Liver (tissue), 7 donors: ENCODE measurements at regions not wholly inside any gene's neighbourhood (a gene's known extent, or its start where the extent isn't known, plus 50 kb on each side); places are given as distances from the start of the nearest gene placed in this dataset.

ENCODE experiments used
- DNase-seq: peaks from one replicate; pipeline ENCODE4 v3.0.0-alpha.2; 2017; ENCODE audit warnings: low spot score
- H3K27ac ChIP-seq, 2 donors: one replicate each; pipeline ENCODE4 v1.7.0; 2013; ENCODE audit warnings: inconsistent platforms in 2 of 2, low read length in 2 of 2, control low read depth in 1 of 2, low read depth in 1 of 2, mild to moderate bottlenecking in 1 of 2
- H3K27me3 ChIP-seq, 4 donors: one replicate each; pipeline versions ENCODE4 v1.6.1 to v1.7.0; 2013; ENCODE audit warnings: low read length in 3 of 4, inconsistent platforms in 1 of 4, mild to moderate bottlenecking in 1 of 4, moderate library complexity in 1 of 4; ENCODE audit not compliant: control insufficient read depth in 4 of 4, insufficient read depth in 4 of 4
- H3K36me3 ChIP-seq, 4 donors: one replicate each; pipeline versions ENCODE4 v1.6.1 to v1.7.0; 2013; ENCODE audit warnings: low read length in 3 of 4, mild to moderate bottlenecking in 3 of 4, low read depth in 1 of 4, moderate library complexity in 1 of 4; ENCODE audit not compliant: control insufficient read depth in 4 of 4, insufficient read depth in 3 of 4
- H3K4me1 ChIP-seq, 4 donors: one replicate each; pipeline versions ENCODE4 v1.6.1 to v1.7.0; 2013; ENCODE audit warnings: low read length in 3 of 4, mild to moderate bottlenecking in 3 of 4, moderate library complexity in 1 of 4; ENCODE audit not compliant: control insufficient read depth in 4 of 4, insufficient read depth in 4 of 4
- H3K4me3 ChIP-seq, 3 donors: one replicate each; pipeline versions ENCODE4 v1.6.1 to v1.7.0; 2013; ENCODE audit warnings: low read length in 3 of 3, control low read depth in 1 of 3, low read depth in 1 of 3, mild to moderate bottlenecking in 1 of 3
- H3K9ac ChIP-seq, 2 donors: one replicate each; pipeline ENCODE4 v1.7.0; 2013; ENCODE audit warnings: low read length in 2 of 2, mild to moderate bottlenecking in 2 of 2, moderate library complexity in 2 of 2, control low read depth in 1 of 2, low read depth in 1 of 2
- H3K9me3 ChIP-seq, 4 donors: one replicate each; pipeline versions ENCODE4 v1.6.1 to v1.7.0; 2013; ENCODE audit warnings: low read length in 3 of 4; ENCODE audit not compliant: control insufficient read depth in 4 of 4
- ATF3 ChIP-seq: IDR thresholded peaks from 2 replicates; pipeline ENCODE4 v1.6.1; 2016; ENCODE audit warnings: antibody characterized with exemption
- EGR1 ChIP-seq, 2 donors: IDR thresholded peaks; 2 replicates each; pipeline ENCODE4 v1.6.1; 2016 to 2018; ENCODE audit warnings: antibody characterized with exemption in 2 of 2, low read depth in 2 of 2
- GABPA ChIP-seq, 2 donors: IDR thresholded peaks in 1 of 2; conservative IDR thresholded peaks in 1 of 2; 2 replicates each; pipeline ENCODE4 v1.6.1; 2016; ENCODE audit warnings: antibody characterized with exemption in 2 of 2, mild to moderate bottlenecking in 1 of 2, moderate library complexity in 1 of 2
- JUND ChIP-seq, 2 donors: IDR thresholded peaks; 2 replicates each; pipeline ENCODE4 v1.6.1; 2016; ENCODE audit warnings: antibody characterized with exemption in 2 of 2
- MAX ChIP-seq: IDR thresholded peaks from 2 replicates; pipeline ENCODE4 v1.6.1; 2016; ENCODE audit warnings: antibody characterized with exemption
- NR2F2 ChIP-seq: IDR thresholded peaks from 2 replicates; pipeline ENCODE4 v1.6.1; 2016; ENCODE audit warnings: antibody characterized with exemption
- RAD21 ChIP-seq, 2 donors: IDR thresholded peaks; 2 replicates each; pipeline ENCODE4 v1.6.1; 2016; ENCODE audit warnings: antibody characterized with exemption in 2 of 2, mild to moderate bottlenecking in 2 of 2
- RXRA ChIP-seq, 2 donors: IDR thresholded peaks; 2 replicates each; pipeline ENCODE4 v1.6.1; 2017 to 2018; ENCODE audit warnings: antibody characterized with exemption in 2 of 2, mild to moderate bottlenecking in 1 of 2
- SP1 ChIP-seq: IDR thresholded peaks from 2 replicates; pipeline ENCODE4 v1.6.1; 2018; ENCODE audit warnings: antibody characterized with exemption, mild to moderate bottlenecking
- TAF1 ChIP-seq: conservative IDR thresholded peaks from 2 replicates; pipeline ENCODE4 v1.6.1; 2016; ENCODE audit warnings: antibody characterized with exemption, mild to moderate bottlenecking
- YY1 ChIP-seq: IDR thresholded peaks from 2 replicates; pipeline ENCODE4 v1.6.1; 2016; ENCODE audit warnings: antibody characterized with exemption, mild to moderate bottlenecking
- WGBS: extraction: QIAGEN DNeasy Blood & Tissue Kit; methylation state at CpG from one replicate; pipeline ENCODE4 v1.1.7; 2013; 5-methylcytosine and 5-hydroxymethylcytosine counted together
- TF ChIP-seq, protein P1 (sequence below): IDR thresholded peaks from 2 replicates; pipeline ENCODE4 v1.6.1; 2016; ENCODE audit warnings: antibody characterized with exemption, mild to moderate bottlenecking
- TF ChIP-seq, protein P2 (sequence below): IDR thresholded peaks from 2 replicates; pipeline ENCODE4 v1.6.1; 2016; ENCODE audit warnings: antibody characterized with exemption
- donor health status: healthy.
- donor health status: healthy.
- donor health status: healthy.
- donor health status: healthy.

DNA sequence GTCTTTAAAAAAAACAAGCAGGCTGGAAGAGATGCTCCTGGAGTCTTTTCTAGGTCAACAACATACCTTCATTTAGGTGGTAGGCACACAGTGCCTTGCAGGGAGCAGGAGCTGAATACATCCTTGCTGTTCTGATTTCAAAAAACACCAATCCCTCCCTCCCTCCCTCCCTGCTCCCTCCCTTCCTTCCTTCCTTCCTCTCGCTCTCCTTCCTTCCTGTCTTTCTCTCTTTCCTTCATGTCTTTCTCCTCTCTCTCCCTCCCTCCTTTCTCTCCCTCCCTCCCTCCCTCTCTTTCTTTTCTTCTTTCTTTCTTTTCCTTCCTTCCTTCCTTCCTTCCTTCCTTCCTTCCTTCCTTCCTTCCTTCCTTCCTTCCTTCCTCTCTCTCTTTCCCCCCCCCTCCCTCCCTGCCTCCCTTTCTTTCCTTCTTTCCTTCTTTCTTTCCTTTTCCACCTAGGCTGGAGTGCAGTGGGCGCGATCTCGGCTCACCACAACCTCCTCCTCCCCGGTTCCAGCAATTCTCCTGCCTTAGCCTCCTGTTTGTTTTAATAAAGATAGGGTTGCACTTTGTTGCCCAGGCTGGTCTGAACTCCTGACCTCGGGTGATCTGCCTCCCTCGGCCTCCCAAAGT lies 245.1 kb downstream of the MIAT start:
- WGBS: 18% methylated on average over 7 of the region's 7 CpGs
- H3K9ac ChIP-seq: no peak overlapping the region

DNA sequence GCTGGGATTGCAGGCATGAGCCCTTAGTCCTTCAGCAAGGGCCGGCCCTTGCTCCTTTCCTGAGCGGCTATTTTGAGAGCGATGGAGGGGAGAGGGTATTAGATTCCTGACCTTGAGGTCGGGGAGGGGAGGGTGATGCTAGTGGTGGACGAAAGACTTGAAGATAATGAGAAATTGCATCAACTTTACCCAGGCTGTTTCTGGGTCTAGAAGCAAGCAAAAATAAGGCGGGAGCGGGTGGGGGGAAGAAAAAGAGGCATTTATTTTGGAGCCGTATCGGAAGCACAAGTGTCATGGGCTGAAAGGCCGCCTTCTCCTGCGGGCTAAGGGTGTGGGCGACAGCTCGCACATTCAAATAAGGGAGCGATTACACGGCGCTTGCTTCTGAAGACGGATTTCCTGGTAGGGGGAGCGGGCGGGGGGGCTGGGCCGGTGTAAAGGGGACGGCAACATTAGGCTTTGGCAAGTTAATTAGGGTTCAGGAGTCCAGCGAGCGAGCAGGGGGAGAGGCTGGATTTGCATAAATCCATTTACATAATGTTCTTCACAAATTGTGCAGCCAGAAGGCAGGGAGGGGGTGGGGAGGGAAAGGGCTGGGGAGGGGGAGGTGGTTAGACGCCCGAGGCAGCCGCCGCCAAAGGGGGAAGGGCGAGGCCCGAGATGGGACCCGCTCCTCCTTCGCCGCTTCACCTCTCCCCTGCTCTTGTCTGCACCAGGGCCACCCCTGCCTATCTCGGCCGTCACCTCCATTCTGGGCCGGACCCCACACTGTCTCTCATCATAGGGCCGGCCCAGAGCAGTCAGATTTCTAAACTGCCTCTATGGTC lies 245.9 kb downstream of the MIAT start:
- TF ChIP-seq, protein P1, sequence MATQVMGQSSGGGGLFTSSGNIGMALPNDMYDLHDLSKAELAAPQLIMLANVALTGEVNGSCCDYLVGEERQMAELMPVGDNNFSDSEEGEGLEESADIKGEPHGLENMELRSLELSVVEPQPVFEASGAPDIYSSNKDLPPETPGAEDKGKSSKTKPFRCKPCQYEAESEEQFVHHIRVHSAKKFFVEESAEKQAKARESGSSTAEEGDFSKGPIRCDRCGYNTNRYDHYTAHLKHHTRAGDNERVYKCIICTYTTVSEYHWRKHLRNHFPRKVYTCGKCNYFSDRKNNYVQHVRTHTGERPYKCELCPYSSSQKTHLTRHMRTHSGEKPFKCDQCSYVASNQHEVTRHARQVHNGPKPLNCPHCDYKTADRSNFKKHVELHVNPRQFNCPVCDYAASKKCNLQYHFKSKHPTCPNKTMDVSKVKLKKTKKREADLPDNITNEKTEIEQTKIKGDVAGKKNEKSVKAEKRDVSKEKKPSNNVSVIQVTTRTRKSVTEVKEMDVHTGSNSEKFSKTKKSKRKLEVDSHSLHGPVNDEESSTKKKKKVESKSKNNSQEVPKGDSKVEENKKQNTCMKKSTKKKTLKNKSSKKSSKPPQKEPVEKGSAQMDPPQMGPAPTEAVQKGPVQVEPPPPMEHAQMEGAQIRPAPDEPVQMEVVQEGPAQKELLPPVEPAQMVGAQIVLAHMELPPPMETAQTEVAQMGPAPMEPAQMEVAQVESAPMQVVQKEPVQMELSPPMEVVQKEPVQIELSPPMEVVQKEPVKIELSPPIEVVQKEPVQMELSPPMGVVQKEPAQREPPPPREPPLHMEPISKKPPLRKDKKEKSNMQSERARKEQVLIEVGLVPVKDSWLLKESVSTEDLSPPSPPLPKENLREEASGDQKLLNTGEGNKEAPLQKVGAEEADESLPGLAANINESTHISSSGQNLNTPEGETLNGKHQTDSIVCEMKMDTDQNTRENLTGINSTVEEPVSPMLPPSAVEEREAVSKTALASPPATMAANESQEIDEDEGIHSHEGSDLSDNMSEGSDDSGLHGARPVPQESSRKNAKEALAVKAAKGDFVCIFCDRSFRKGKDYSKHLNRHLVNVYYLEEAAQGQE: no peak
- TF ChIP-seq YY1: no peak
- TF ChIP-seq RAD21 (IDR thresholded peaks at IDR 0.05): no peak
- no peak for TF ChIP-seq TAF1
- no peak for TF ChIP-seq MAX
- no peak overlapping the region for H3K27ac ChIP-seq
- H3K9me3 ChIP-seq: no peaks in the 10 kb centered on the region
- H3K4me1 ChIP-seq: peaks cover 0 to 2% (median 0%) of the 10 kb centered on the region in 4 donors
- 9% methylated on average over 36 of the region's 36 CpGs for WGBS
- H3K9ac ChIP-seq: no peak overlapping the region
- DNase-seq: no peak
- no peaks in the 10 kb centered on the region for H3K36me3 ChIP-seq
- H3K27me3 ChIP-seq: peaks cover 0 to 9% (median 1%) of the 10 kb centered on the region in 4 donors
- H3K4me3 ChIP-seq: no peak overlapping the region

More for the DNA sequence above, 245.1 kb downstream of the MIAT start:
- Histone ChIP-seq H3K4me1 (peaks cover 0 to 2% (median 0%) of the 10 kb centered on the region in 4 donors), H3K4me3 (no peak overlapping the region), H3K27me3 (peaks cover 0 to 9% (median 1%) of the 10 kb centered on the region in 4 donors), H3K36me3 (no peaks in the 10 kb centered on the region), H3K9me3 (no peaks in the 10 kb centered on the region), H3K27ac (no peak overlapping the region)
- no peak for DNase-seq
- TF ChIP-seq, protein P1: no peak
- TF ChIP-seq, protein P2, sequence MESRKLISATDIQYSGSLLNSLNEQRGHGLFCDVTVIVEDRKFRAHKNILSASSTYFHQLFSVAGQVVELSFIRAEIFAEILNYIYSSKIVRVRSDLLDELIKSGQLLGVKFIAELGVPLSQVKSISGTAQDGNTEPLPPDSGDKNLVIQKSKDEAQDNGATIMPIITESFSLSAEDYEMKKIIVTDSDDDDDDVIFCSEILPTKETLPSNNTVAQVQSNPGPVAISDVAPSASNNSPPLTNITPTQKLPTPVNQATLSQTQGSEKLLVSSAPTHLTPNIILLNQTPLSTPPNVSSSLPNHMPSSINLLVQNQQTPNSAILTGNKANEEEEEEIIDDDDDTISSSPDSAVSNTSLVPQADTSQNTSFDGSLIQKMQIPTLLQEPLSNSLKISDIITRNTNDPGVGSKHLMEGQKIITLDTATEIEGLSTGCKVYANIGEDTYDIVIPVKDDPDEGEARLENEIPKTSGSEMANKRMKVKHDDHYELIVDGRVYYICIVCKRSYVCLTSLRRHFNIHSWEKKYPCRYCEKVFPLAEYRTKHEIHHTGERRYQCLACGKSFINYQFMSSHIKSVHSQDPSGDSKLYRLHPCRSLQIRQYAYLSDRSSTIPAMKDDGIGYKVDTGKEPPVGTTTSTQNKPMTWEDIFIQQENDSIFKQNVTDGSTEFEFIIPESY: no peak
- TF ChIP-seq NR2F2 (no peak), SP1 (no peak), JUND (IDR thresholded peaks at IDR 0.05) (no peak), ATF3 (no peak), RXRA (IDR thresholded peaks at IDR 0.05) (no peak), GABPA (IDR thresholded peaks at IDR 0.05 in 1 of 2, conservative IDR thresholded peaks at IDR 0.05 in 1 of 2) (no peak), EGR1 (IDR thresholded peaks at IDR 0.05; ENCODE audit: low read depth in 2 of 2) (no peak), RAD21 (IDR thresholded peaks at IDR 0.05) (no peak)
